Liver (tissue), 7 donors: ENCODE measurements at regions not wholly inside any gene's neighbourhood (a gene's known extent, or its start where the extent isn't known, plus 50 kb on each side); places are given as distances from the start of the nearest gene placed in this dataset.
"Not testable (repeated sequence)": the region's sequence is repeated elsewhere in the genome, so short reads cannot be mapped to it uniquely, and the experiment has no call there.

Experiments
- DNase-seq: peaks from one replicate; pipeline ENCODE4 v3.0.0-alpha.2; 2017; ENCODE audit warnings: low spot score
- H3K27ac ChIP-seq, 2 donors: one replicate each; pipeline ENCODE4 v1.7.0; 2013; ENCODE audit warnings: inconsistent platforms in 2 of 2, low read length in 2 of 2, control low read depth in 1 of 2, low read depth in 1 of 2, mild to moderate bottlenecking in 1 of 2
- H3K27me3 ChIP-seq, 4 donors: one replicate each; pipeline versions ENCODE4 v1.6.1 to v1.7.0; 2013; ENCODE audit warnings: low read length in 3 of 4, inconsistent platforms in 1 of 4, mild to moderate bottlenecking in 1 of 4, moderate library complexity in 1 of 4; ENCODE audit not compliant: control insufficient read depth in 4 of 4, insufficient read depth in 4 of 4
- H3K36me3 ChIP-seq, 4 donors: one replicate each; pipeline versions ENCODE4 v1.6.1 to v1.7.0; 2013; ENCODE audit warnings: low read length in 3 of 4, mild to moderate bottlenecking in 3 of 4, low read depth in 1 of 4, moderate library complexity in 1 of 4; ENCODE audit not compliant: control insufficient read depth in 4 of 4, insufficient read depth in 3 of 4
- H3K4me1 ChIP-seq, 4 donors: one replicate each; pipeline versions ENCODE4 v1.6.1 to v1.7.0; 2013; ENCODE audit warnings: low read length in 3 of 4, mild to moderate bottlenecking in 3 of 4, moderate library complexity in 1 of 4; ENCODE audit not compliant: control insufficient read depth in 4 of 4, insufficient read depth in 4 of 4
- H3K4me3 ChIP-seq, 3 donors: one replicate each; pipeline versions ENCODE4 v1.6.1 to v1.7.0; 2013; ENCODE audit warnings: low read length in 3 of 3, control low read depth in 1 of 3, low read depth in 1 of 3, mild to moderate bottlenecking in 1 of 3
- H3K9ac ChIP-seq, 2 donors: one replicate each; pipeline ENCODE4 v1.7.0; 2013; ENCODE audit warnings: low read length in 2 of 2, mild to moderate bottlenecking in 2 of 2, moderate library complexity in 2 of 2, control low read depth in 1 of 2, low read depth in 1 of 2
- H3K9me3 ChIP-seq, 4 donors: one replicate each; pipeline versions ENCODE4 v1.6.1 to v1.7.0; 2013; ENCODE audit warnings: low read length in 3 of 4; ENCODE audit not compliant: control insufficient read depth in 4 of 4
- ATF3 ChIP-seq: IDR thresholded peaks from 2 replicates; pipeline ENCODE4 v1.6.1; 2016; ENCODE audit warnings: antibody characterized with exemption
- EGR1 ChIP-seq, 2 donors: IDR thresholded peaks; 2 replicates each; pipeline ENCODE4 v1.6.1; 2016 to 2018; ENCODE audit warnings: antibody characterized with exemption in 2 of 2, low read depth in 2 of 2
- FOXA2 ChIP-seq: IDR thresholded peaks from 2 replicates; pipeline ENCODE4 v1.6.1; 2016; ENCODE audit warnings: antibody characterized with exemption
- HNF4A ChIP-seq, 2 donors: conservative IDR thresholded peaks; 2 replicates each; pipeline ENCODE4 v1.6.1; 2016; ENCODE audit warnings: antibody characterized with exemption in 2 of 2, mild to moderate bottlenecking in 2 of 2
- JUND ChIP-seq, 2 donors: IDR thresholded peaks; 2 replicates each; pipeline ENCODE4 v1.6.1; 2016; ENCODE audit warnings: antibody characterized with exemption in 2 of 2
- NR2F2 ChIP-seq: IDR thresholded peaks from 2 replicates; pipeline ENCODE4 v1.6.1; 2016; ENCODE audit warnings: antibody characterized with exemption
- RAD21 ChIP-seq, 2 donors: IDR thresholded peaks; 2 replicates each; pipeline ENCODE4 v1.6.1; 2016; ENCODE audit warnings: antibody characterized with exemption in 2 of 2, mild to moderate bottlenecking in 2 of 2
- RXRA ChIP-seq, 2 donors: IDR thresholded peaks; 2 replicates each; pipeline ENCODE4 v1.6.1; 2017 to 2018; ENCODE audit warnings: antibody characterized with exemption in 2 of 2, mild to moderate bottlenecking in 1 of 2
- SP1 ChIP-seq: IDR thresholded peaks from 2 replicates; pipeline ENCODE4 v1.6.1; 2018; ENCODE audit warnings: antibody characterized with exemption, mild to moderate bottlenecking
- TAF1 ChIP-seq: conservative IDR thresholded peaks from 2 replicates; pipeline ENCODE4 v1.6.1; 2016; ENCODE audit warnings: antibody characterized with exemption, mild to moderate bottlenecking
- YY1 ChIP-seq: IDR thresholded peaks from 2 replicates; pipeline ENCODE4 v1.6.1; 2016; ENCODE audit warnings: antibody characterized with exemption, mild to moderate bottlenecking
- WGBS: extraction: QIAGEN DNeasy Blood & Tissue Kit; methylation state at CpG from one replicate; pipeline ENCODE4 v1.1.7; 2013; 5-methylcytosine and 5-hydroxymethylcytosine counted together
- TF ChIP-seq, protein P1 (sequence below): IDR thresholded peaks from 2 replicates; pipeline ENCODE4 v1.6.1; 2016; ENCODE audit warnings: antibody characterized with exemption, mild to moderate bottlenecking
- TF ChIP-seq, protein P2 (sequence below): IDR thresholded peaks from 2 replicates; pipeline ENCODE4 v1.6.1; 2016; ENCODE audit warnings: antibody characterized with exemption
- donor health status: healthy.
- donor health status: healthy.
- donor health status: healthy.
- donor health status: healthy.

DNA sequence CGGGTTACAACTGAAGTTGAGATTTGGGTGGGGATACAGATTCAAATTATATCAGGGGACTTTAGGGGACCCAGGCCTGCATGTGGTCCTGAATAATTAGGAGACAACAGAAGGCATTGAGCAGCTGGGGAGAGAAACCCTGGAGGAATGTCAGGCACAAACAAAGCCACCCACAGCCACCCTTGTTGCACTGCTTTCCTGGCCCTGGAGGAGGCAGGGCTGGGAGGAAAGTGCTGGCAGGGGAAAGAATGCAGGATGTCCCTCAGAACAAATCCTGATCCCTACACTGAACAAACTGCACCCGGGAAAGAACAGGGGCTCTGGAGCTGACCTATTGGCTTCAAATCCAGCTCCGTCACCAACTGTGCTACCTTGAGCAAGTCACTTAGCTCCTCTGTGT lies 214.1 kb upstream of the ATP6AP2 start:
- no peak for TF ChIP-seq EGR1 (IDR thresholded peaks at IDR 0.05; ENCODE audit: low read depth in 2 of 2)
- TF ChIP-seq YY1 = no peak
- no peak for TF ChIP-seq RXRA (IDR thresholded peaks at IDR 0.05)
- no peak for TF ChIP-seq HNF4A (conservative IDR thresholded peaks at IDR 0.05)
- TF ChIP-seq NR2F2 = no peak
- no peak for TF ChIP-seq ATF3
- TF ChIP-seq, protein P1, sequence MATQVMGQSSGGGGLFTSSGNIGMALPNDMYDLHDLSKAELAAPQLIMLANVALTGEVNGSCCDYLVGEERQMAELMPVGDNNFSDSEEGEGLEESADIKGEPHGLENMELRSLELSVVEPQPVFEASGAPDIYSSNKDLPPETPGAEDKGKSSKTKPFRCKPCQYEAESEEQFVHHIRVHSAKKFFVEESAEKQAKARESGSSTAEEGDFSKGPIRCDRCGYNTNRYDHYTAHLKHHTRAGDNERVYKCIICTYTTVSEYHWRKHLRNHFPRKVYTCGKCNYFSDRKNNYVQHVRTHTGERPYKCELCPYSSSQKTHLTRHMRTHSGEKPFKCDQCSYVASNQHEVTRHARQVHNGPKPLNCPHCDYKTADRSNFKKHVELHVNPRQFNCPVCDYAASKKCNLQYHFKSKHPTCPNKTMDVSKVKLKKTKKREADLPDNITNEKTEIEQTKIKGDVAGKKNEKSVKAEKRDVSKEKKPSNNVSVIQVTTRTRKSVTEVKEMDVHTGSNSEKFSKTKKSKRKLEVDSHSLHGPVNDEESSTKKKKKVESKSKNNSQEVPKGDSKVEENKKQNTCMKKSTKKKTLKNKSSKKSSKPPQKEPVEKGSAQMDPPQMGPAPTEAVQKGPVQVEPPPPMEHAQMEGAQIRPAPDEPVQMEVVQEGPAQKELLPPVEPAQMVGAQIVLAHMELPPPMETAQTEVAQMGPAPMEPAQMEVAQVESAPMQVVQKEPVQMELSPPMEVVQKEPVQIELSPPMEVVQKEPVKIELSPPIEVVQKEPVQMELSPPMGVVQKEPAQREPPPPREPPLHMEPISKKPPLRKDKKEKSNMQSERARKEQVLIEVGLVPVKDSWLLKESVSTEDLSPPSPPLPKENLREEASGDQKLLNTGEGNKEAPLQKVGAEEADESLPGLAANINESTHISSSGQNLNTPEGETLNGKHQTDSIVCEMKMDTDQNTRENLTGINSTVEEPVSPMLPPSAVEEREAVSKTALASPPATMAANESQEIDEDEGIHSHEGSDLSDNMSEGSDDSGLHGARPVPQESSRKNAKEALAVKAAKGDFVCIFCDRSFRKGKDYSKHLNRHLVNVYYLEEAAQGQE = no peak
- TF ChIP-seq JUND (IDR thresholded peaks at IDR 0.05) = no peak
- Histone ChIP-seq H3K27ac (no peak overlapping the region), H3K4me3 (no peak overlapping the region), H3K4me1 (no peaks in the 10 kb centered on the region), H3K36me3 (no peaks in the 10 kb centered on the region), H3K27me3 (no peaks in the 10 kb centered on the region), H3K9me3 (peaks cover 0 to 8% (median 3%) of the 10 kb centered on the region in 4 donors), H3K9ac (no peak overlapping the region)
- no peak for DNase-seq
- 73% methylated on average over 3 of the region's 3 CpGs for WGBS

GRCh38 chrX:40362291-40362690 lies 218.5 kb upstream of the ATP6AP2 start:
- not testable (repeated sequence) for H3K36me3 ChIP-seq, H3K27me3 ChIP-seq, H3K9ac ChIP-seq, H3K4me3 ChIP-seq, H3K27ac ChIP-seq, H3K4me1 ChIP-seq, DNase-seq, H3K9me3 ChIP-seq
- WGBS = 91% methylated on average over 14 of the region's 14 CpGs

DNA sequence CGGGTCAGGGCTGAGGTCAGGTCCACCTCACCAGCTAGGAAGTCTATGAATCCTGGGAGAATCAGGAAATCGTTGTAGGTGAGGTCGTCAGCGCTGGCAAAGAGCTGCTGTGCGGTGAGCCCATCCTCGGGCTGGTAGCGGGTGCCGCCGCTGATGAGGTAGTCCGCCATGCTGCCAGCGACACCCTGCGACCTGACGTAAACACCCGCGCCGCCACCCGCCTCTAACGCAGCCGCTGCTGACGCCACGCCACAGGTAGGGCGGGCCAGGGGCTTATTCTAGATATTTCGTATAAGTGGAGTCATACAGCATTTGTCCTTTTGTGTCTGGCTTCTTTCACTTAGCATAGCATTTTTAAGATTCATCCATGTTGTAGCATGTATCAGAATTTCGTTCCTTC lies 220.2 kb upstream of the ATP6AP2 start:
- WGBS = 97% methylated on average over 24 of the region's 24 CpGs
- DNase-seq = no peak
- H3K36me3 ChIP-seq = no peaks in the 10 kb centered on the region
- no peak overlapping the region for H3K4me3 ChIP-seq
- peaks cover 0 to 2% (median 0%) of the 10 kb centered on the region in 4 donors for H3K9me3 ChIP-seq
- TF ChIP-seq, protein P2, sequence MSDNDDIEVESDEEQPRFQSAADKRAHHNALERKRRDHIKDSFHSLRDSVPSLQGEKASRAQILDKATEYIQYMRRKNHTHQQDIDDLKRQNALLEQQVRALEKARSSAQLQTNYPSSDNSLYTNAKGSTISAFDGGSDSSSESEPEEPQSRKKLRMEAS = no peak
- no peak for TF ChIP-seq RAD21 (IDR thresholded peaks at IDR 0.05)
- TF ChIP-seq, protein P1 = no peak
- no peak for TF ChIP-seq YY1
- TF ChIP-seq FOXA2 = no peak
- no peak for TF ChIP-seq SP1
- TF ChIP-seq TAF1 = no peak
- no peak for TF ChIP-seq NR2F2
- no peak for TF ChIP-seq HNF4A (conservative IDR thresholded peaks at IDR 0.05)
- TF ChIP-seq ATF3 = no peak
- TF ChIP-seq EGR1 (IDR thresholded peaks at IDR 0.05; ENCODE audit: low read depth in 2 of 2) = no peak
- H3K9ac ChIP-seq = no peak overlapping the region
- H3K27ac ChIP-seq = no peak overlapping the region
- no peaks in the 10 kb centered on the region for H3K4me1 ChIP-seq
- no peaks in the 10 kb centered on the region for H3K27me3 ChIP-seq
